ELF-1 (cell line): ENCODE measurements at regions not wholly inside any gene's neighbourhood (a gene's known extent, or its start where the extent isn't known, plus 50 kb on each side); places are given as distances from the start of the nearest gene placed in this dataset.

ENCODE experiments used
- DNase-seq: peaks from one replicate; pipeline ENCODE4 v3.0.0-alpha.2; 2016; ENCODE audit warnings: low read depth, low spot score

GRCh38 chr18:40962784-40963183, 992.2 kb upstream of the PIK3C3 start:
- DNase-seq = no peak

- no peak for DNase-seq
Observed at GRCh38 chr18:40957533-40958070, 997.4 kb upstream of the PIK3C3 start.

- no peak for DNase-seq
Observed at GRCh38 chr18:40956213-40956612, 998.8 kb upstream of the PIK3C3 start.

- DNase-seq = no peak
Observed at GRCh38 chr18:40955351-40955750, 999.7 kb upstream of the PIK3C3 start.

- DNase-seq = no peak
Observed at GRCh38 chr18:40949114-40949950, 1005.7 kb upstream of the PIK3C3 start.

- no peak for DNase-seq
Observed at GRCh38 chr18:40944576-40944975, 1010.5 kb upstream of the PIK3C3 start.

GRCh38 chr18:40939656-40940515, 1015.1 kb upstream of the PIK3C3 start:
- no peak for DNase-seq

- DNase-seq = no peak
Observed at GRCh38 chr18:40938615-40939014, 1016.4 kb upstream of the PIK3C3 start.

- no peak for DNase-seq
Observed at GRCh38 chr18:40937386-40937785, 1017.6 kb upstream of the PIK3C3 start.

- peak; percentile 22 for DNase-seq
Observed at GRCh38 chr18:40935423-40935822, 1019.6 kb upstream of the PIK3C3 start.

GRCh38 chr18:40932862-40933261, 1022.2 kb upstream of the PIK3C3 start:
- no peak for DNase-seq

GRCh38 chr18:40930211-40930882, 1024.7 kb upstream of the PIK3C3 start:
- no peak for DNase-seq

GRCh38 chr18:40929399-40929798, 1025.6 kb upstream of the PIK3C3 start:
- no peak for DNase-seq

GRCh38 chr18:40926679-40927078, 1028.4 kb upstream of the PIK3C3 start:
- DNase-seq = no peak

GRCh38 chr18:40925071-40925541, 1029.9 kb upstream of the PIK3C3 start:
- DNase-seq = no peak

GRCh38 chr18:40921845-40922629, 1033.0 kb upstream of the PIK3C3 start:
- DNase-seq = no peak

GRCh38 chr18:40917056-40917455, 1038.0 kb upstream of the PIK3C3 start:
- DNase-seq = no peak

GRCh38 chr18:40915724-40916123, 1039.3 kb upstream of the PIK3C3 start:
- DNase-seq = no peak

- no peak for DNase-seq
Observed at GRCh38 chr18:40911582-40912254, 1043.3 kb upstream of the PIK3C3 start.

- no peak for DNase-seq
Observed at GRCh38 chr18:40911041-40911440, 1044.0 kb upstream of the PIK3C3 start.
